ENCODE measurements at regions not wholly inside any gene's neighbourhood (a gene's known extent, or its start where the extent isn't known, plus 50 kb on each side); places are given as distances from the start of the nearest gene placed in this dataset.
A peak's percentile ranks its signal among the peaks of the same experiment; 100 is the strongest.
"Not testable (repeated sequence)": the region's sequence is repeated elsewhere in the genome, so short reads cannot be mapped to it uniquely, and the experiment has no call there.

GRCh38 chr3:64361036-64361435 lies 135.8 kb upstream of the PRICKLE2 start:
- not testable (repeated sequence) for H3K4me3 ChIP-seq (ENCODE audit: low read length); DNase-seq (ENCODE audit: low read depth, low spot score)

GRCh38 chr3:64360280-64360679 lies 135.0 kb upstream of the PRICKLE2 start:
- H3K4me3 ChIP-seq (ENCODE audit: low read length): no peak overlapping the region
- no peak for DNase-seq (ENCODE audit: low read depth, low spot score)

- no peak overlapping the region for H3K4me3 ChIP-seq (ENCODE audit: low read length)
- no peak for DNase-seq (ENCODE audit: low read depth, low spot score)
These were observed 134.5 kb upstream of the PRICKLE2 start for GRCh38 chr3:64359735-64360134.

GRCh38 chr3:64358853-64359252 lies 133.6 kb upstream of the PRICKLE2 start:
- H3K4me3 ChIP-seq (ENCODE audit: low read length): no peak overlapping the region
- DNase-seq (ENCODE audit: low read depth, low spot score): no peak

- no peak overlapping the region for H3K4me3 ChIP-seq (ENCODE audit: low read length)
- no peak for DNase-seq (ENCODE audit: low read depth, low spot score)
These were observed 132.9 kb upstream of the PRICKLE2 start for GRCh38 chr3:64358176-64358575.

GRCh38 chr3:64357481-64357880 lies 132.2 kb upstream of the PRICKLE2 start:
- no peak overlapping the region for H3K4me3 ChIP-seq (ENCODE audit: low read length)
- no peak for DNase-seq (ENCODE audit: low read depth, low spot score)

- no peak overlapping the region for H3K4me3 ChIP-seq (ENCODE audit: low read length)
- DNase-seq (ENCODE audit: low read depth, low spot score): peak; percentile 12
These were observed 130.1 kb upstream of the PRICKLE2 start for GRCh38 chr3:64355401-64355807.

GRCh38 chr3:64354956-64355355 lies 129.7 kb upstream of the PRICKLE2 start:
- DNase-seq (ENCODE audit: low read depth, low spot score): no peak
- H3K4me3 ChIP-seq (ENCODE audit: low read length): no peak overlapping the region

- H3K4me3 ChIP-seq (ENCODE audit: low read length): no peak overlapping the region
- no peak for DNase-seq (ENCODE audit: low read depth, low spot score)
These were observed 129.0 kb upstream of the PRICKLE2 start for GRCh38 chr3:64354221-64354620.

- H3K4me3 ChIP-seq (ENCODE audit: low read length): no peak overlapping the region
- no peak for DNase-seq (ENCODE audit: low read depth, low spot score)
These were observed 128.0 kb upstream of the PRICKLE2 start for GRCh38 chr3:64353226-64353625.

- DNase-seq (ENCODE audit: low read depth, low spot score): no peak
These were observed 127.3 kb upstream of the PRICKLE2 start for GRCh38 chr3:64352639-64352992.

GRCh38 chr3:64351713-64352638 lies 126.7 kb upstream of the PRICKLE2 start:
- no peak overlapping the region for H3K4me3 ChIP-seq (ENCODE audit: low read length)
- no peak for DNase-seq (ENCODE audit: low read depth, low spot score)

More at GRCh38 chr3:64352639-64352992, 127.3 kb upstream of the PRICKLE2 start:
- H3K4me3 ChIP-seq (ENCODE audit: low read length): no peak overlapping the region

GRCh38 chr3:64349551-64349950 lies 124.3 kb upstream of the PRICKLE2 start:
- DNase-seq (ENCODE audit: low read depth, low spot score): no peak
- no peak overlapping the region for H3K4me3 ChIP-seq (ENCODE audit: low read length)

- no peak overlapping the region for H3K4me3 ChIP-seq (ENCODE audit: low read length)
- DNase-seq (ENCODE audit: low read depth, low spot score): no peak
These were observed 120.1 kb upstream of the PRICKLE2 start for GRCh38 chr3:64345371-64345770.

- DNase-seq (ENCODE audit: low read depth, low spot score): no peak
- H3K4me3 ChIP-seq (ENCODE audit: low read length): no peak overlapping the region
These were observed 119.5 kb upstream of the PRICKLE2 start for GRCh38 chr3:64344721-64345207.

- DNase-seq (ENCODE audit: low read depth, low spot score): no peak
- no peak overlapping the region for H3K4me3 ChIP-seq (ENCODE audit: low read length)
These were observed 118.6 kb upstream of the PRICKLE2 start for GRCh38 chr3:64343689-64344430.

GRCh38 chr3:64342940-64343688 lies 117.8 kb upstream of the PRICKLE2 start:
- no peak for DNase-seq (ENCODE audit: low read depth, low spot score)
- no peak overlapping the region for H3K4me3 ChIP-seq (ENCODE audit: low read length)

GRCh38 chr3:64341296-64341695 lies 116.0 kb upstream of the PRICKLE2 start:
- DNase-seq (ENCODE audit: low read depth, low spot score): no peak
- H3K4me3 ChIP-seq (ENCODE audit: low read length): no peak overlapping the region

- no peak overlapping the region for H3K4me3 ChIP-seq (ENCODE audit: low read length)
- DNase-seq (ENCODE audit: low read depth, low spot score): no peak
These were observed 115.4 kb upstream of the PRICKLE2 start for GRCh38 chr3:64340641-64341101.
